HCT116 (cell line): ENCODE measurements at regions not wholly inside any gene's neighbourhood (a gene's known extent, or its start where the extent isn't known, plus 50 kb on each side); places are given as distances from the start of the nearest gene placed in this dataset.

Experiments
- CBX3 ChIP-seq: IDR thresholded peaks from 2 replicates; pipeline ENCODE4 v1.6.1; 2012; ENCODE audit warnings: low read depth
- EGR1 ChIP-seq: IDR thresholded peaks from 2 replicates; pipeline ENCODE4 v1.6.1; 2012; ENCODE audit warnings: low read depth
- EZH2 ChIP-seq: fragments of 200-600 bp; sonication (generic); IDR thresholded peaks from 2 replicates; pipeline ENCODE4 v1.6.1; 2017; ENCODE audit warnings: antibody characterized with exemption, mixed run types
- FOSL1 ChIP-seq: IDR thresholded peaks from 2 replicates; pipeline ENCODE4 v1.6.1; 2012; ENCODE audit warnings: low read depth
- POLR2A ChIP-seq: IDR thresholded peaks from 2 replicates; pipeline ENCODE4 v1.7.0; 2011; ENCODE audit warnings: borderline replicate concordance; ENCODE audit not compliant: insufficient read depth, insufficient read length; ENCODE audit errors: extremely low read depth
- SP1 ChIP-seq: IDR thresholded peaks from 2 replicates; pipeline ENCODE4 v1.6.1; 2012; ENCODE audit warnings: low read depth
- TCF7L2 ChIP-seq: IDR thresholded peaks from 2 replicates; pipeline ENCODE4 v1.7.0; 2011; ENCODE audit warnings: borderline replicate concordance, inconsistent platforms; ENCODE audit not compliant: insufficient read depth, insufficient read length; ENCODE audit errors: extremely low read depth
- YY1 ChIP-seq: IDR thresholded peaks from 2 replicates; pipeline ENCODE4 v1.6.1; 2011; ENCODE audit warnings: low read length, low read depth, moderate library complexity, mild to moderate bottlenecking; ENCODE audit not compliant: insufficient replicate concordance; ENCODE audit errors: extremely low read depth
- ZFX ChIP-seq: fragments of 450-650 bp; IDR thresholded peaks from 2 replicates; pipeline ENCODE4 v1.6.1; 2017
- TF ChIP-seq, protein P1 (sequence below), 3 experiments: fragments of 200-600 bp in 1 of 3; sonication (generic) in 1 of 3; IDR thresholded peaks in 2 of 3; conservative IDR thresholded peaks in 1 of 3; 2 replicates each; pipeline ENCODE4 v1.5.1; 2012 to 2017; ENCODE audit warnings: low read depth in 2 of 3, low read length in 2 of 3, antibody characterized with exemption in 1 of 3, borderline replicate concordance in 1 of 3, control low read depth in 1 of 3, mild to moderate bottlenecking in 1 of 3, mixed read lengths in 1 of 3, mixed run types in 1 of 3, moderate library complexity in 1 of 3; ENCODE audit not compliant: insufficient read depth in 1 of 3

DNA sequence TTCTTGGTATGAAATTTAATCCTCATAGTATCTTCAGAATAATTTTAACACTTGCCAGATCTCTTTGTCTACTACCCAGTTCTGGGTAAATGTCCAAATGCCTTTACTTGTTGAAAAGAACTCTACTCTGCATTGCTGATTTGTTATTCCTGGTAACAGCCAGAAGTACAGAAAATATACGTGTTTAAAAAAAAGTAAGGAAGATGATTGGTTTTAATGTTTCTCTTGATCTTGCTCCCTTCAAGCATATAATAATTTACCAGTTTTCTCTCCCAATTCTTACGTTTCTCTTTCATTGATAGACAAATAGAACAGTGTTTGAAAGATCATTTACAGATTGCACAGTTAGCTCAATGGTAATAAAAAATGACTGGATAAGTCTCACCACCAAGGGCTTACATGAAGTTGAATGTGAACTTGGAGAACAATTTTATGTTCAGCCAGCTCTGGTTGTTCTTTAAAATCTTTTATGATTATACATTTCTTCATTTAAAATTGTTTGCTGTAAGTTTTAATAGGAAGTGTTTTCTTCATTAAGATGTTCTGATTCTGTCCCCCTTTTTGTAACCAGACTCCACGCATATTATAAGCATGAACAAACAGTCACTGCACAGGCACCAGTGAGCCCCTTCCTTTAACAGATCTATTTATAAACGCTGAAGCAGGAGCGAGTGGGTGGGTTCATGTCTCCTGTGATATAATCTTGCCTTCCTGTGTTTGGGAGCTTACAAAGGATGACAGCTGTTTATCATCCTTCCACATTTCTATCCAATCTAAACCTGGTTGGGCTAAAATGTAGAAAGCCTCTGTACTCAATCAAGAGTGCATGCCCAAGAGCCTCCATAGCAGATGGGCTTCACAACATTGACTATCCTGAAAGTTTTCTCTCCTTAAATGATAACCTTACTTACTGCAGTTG, 299.5 kb downstream of the PRL start:
- TF ChIP-seq, protein P1, sequence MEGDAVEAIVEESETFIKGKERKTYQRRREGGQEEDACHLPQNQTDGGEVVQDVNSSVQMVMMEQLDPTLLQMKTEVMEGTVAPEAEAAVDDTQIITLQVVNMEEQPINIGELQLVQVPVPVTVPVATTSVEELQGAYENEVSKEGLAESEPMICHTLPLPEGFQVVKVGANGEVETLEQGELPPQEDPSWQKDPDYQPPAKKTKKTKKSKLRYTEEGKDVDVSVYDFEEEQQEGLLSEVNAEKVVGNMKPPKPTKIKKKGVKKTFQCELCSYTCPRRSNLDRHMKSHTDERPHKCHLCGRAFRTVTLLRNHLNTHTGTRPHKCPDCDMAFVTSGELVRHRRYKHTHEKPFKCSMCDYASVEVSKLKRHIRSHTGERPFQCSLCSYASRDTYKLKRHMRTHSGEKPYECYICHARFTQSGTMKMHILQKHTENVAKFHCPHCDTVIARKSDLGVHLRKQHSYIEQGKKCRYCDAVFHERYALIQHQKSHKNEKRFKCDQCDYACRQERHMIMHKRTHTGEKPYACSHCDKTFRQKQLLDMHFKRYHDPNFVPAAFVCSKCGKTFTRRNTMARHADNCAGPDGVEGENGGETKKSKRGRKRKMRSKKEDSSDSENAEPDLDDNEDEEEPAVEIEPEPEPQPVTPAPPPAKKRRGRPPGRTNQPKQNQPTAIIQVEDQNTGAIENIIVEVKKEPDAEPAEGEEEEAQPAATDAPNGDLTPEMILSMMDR (IDR thresholded peaks at IDR 0.05 in 2 of 3, conservative IDR thresholded peaks at IDR 0.05 in 1 of 3; ENCODE audit: borderline replicate concordance in 1 of 3, insufficient read depth in 1 of 3, low read depth in 2 of 3, low read length in 2 of 3), result no peak
- no peak for TF ChIP-seq POLR2A
- TF ChIP-seq SP1, result no peak
- TF ChIP-seq YY1, result no peak
- TF ChIP-seq CBX3, result no peak
- no peak for TF ChIP-seq FOSL1
- no peak for TF ChIP-seq EZH2
- TF ChIP-seq TCF7L2, result no peak
- TF ChIP-seq ZFX, result no peak
- no peak for TF ChIP-seq EGR1
